NOMO-1 treated with DMSO at 0.1 percent for 48 hours (cell line): ENCODE measurements at regions not wholly inside any gene's neighbourhood (a gene's known extent, or its start where the extent isn't known, plus 50 kb on each side); places are given as distances from the start of the nearest gene placed in this dataset.

Experiments used
- DNase-seq: peaks from one replicate; lab custom pipeline; 2025; ENCODE audit not compliant: unreplicated experiment; lab: John Stamatoyannopoulos, UW

- DNase-seq = no peak
Measured at GRCh38 chr12:12015073-12015685, 55.6 kb upstream of the BCL2L14 start.

- no peak for DNase-seq
Measured at GRCh38 chr12:12016284-12017100, 54.2 kb upstream of the BCL2L14 start.

GRCh38 chr12:12017135-12017581 lies 53.6 kb upstream of the BCL2L14 start:
- no peak for DNase-seq

- DNase-seq = no peak
Measured at GRCh38 chr12:12017798-12018197, 52.9 kb upstream of the BCL2L14 start.

- DNase-seq = no peak
Measured at GRCh38 chr12:12018454-12018853, 52.3 kb upstream of the BCL2L14 start.

- no peak for DNase-seq
Measured at GRCh38 chr12:12019881-12020280, 50.9 kb upstream of the BCL2L14 start.

GRCh38 chr12:12020762-12021161 lies 50.0 kb upstream of the BCL2L14 start:
- DNase-seq = no peak
